NOMO-1 treated with DMSO at 0.1 percent for 48 hours (cell line): ENCODE measurements at regions not wholly inside any gene's neighbourhood (a gene's known extent, or its start where the extent isn't known, plus 50 kb on each side); places are given as distances from the start of the nearest gene placed in this dataset.

ENCODE experiments used
- DNase-seq: peaks from one replicate; lab custom pipeline; 2025; ENCODE audit not compliant: unreplicated experiment; lab: John Stamatoyannopoulos, UW

DNA sequence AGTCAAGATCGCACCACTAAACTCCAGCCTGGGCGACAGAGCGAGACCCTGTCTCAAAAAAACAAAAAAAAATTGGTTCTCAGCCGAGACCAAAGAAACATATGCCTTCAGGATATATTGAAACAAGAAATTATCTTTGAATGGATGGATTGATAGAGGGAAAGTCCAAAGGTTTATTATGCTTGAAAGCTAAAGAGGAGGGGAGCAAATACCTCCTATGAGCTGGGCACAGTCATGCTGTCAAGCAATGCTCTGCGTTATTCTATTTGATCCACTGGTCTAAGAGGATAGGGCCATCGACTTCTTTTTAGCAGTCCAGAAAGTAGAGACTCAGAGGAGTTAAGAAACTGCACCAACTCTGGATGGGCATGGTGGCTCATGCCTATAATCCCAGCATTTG lies 85.9 kb upstream of the SLC34A2 start:
- no peak for DNase-seq

DNA sequence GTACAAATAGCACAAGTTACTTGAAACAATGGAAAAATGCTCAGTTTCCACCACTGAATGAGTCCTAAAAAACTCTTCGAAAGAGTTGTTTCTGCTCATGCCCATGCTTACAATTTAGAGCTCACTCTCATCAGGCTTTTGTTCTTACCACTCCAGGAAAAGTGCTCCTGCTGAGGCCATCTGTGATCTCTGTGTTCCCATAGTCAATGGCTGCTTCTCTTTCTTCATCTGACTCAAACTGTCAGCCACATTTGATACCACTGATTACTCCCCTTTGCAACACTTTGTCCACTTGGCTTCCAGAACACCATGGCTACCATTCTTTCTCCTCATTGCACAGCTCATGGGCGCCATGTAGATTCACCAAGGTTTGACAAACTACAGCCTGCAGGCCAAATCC lies 80.0 kb upstream of the SLC34A2 start:
- no peak for DNase-seq

DNA sequence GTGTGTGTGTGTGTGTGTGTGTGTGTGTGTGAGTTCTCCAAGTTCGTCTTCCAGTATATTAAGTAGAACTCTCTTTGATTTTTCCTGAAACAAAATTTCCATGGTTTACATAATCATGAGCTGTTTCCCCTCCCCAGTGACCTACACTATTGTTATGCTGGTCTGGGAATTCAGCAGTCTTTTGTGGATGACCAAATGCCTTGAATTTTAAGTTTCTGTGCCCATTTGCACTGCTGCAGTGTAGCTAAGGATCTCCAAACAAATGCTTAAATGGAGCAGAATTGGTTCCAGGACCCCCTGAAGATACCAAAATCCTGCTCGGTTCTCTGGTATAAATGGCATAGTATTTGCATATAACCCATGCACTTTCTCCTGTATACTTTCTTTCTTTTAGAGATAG lies 77.2 kb upstream of the SLC34A2 start:
- DNase-seq, result no peak

DNA sequence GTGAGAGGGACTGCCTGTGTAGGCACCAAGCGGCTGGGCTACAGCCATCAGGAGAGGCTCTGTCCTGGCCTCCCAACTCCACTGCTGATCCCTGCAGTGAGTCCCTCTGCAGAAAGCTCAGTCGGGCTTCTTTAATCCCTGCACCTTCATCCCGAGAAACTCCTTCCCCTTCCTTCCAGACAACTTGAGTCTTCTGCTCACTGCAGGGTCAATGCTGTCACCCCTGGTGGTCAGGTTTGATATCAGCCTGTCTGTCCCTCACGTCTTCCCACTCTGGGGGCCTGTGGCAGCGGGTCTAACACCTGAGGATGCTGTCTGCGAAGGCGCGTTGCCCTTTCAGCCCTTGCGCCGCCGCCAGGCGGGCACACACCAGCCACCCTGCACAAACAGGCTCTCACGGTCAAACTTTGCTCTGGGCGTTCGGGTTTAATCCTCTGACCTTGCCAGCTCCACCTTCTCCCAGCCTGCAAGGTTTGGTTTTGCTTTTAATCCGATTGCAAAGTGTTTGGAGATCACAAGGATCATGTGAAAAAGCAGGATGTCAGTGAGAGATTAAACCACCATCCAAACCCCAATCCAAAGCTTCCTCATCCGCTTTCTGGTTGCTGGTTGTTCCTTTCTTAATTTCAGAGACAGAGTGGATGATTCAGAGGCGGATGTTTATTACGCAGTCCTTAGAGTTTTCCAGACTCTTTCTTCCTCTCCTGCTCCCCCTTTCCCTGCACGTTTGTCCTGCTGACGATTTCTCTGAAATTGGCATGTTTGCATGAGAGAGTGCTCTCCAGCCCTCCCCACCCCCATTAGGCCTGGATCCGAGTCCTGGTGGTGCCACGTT lies 74.8 kb upstream of the SLC34A2 start:
- no peak for DNase-seq

DNA sequence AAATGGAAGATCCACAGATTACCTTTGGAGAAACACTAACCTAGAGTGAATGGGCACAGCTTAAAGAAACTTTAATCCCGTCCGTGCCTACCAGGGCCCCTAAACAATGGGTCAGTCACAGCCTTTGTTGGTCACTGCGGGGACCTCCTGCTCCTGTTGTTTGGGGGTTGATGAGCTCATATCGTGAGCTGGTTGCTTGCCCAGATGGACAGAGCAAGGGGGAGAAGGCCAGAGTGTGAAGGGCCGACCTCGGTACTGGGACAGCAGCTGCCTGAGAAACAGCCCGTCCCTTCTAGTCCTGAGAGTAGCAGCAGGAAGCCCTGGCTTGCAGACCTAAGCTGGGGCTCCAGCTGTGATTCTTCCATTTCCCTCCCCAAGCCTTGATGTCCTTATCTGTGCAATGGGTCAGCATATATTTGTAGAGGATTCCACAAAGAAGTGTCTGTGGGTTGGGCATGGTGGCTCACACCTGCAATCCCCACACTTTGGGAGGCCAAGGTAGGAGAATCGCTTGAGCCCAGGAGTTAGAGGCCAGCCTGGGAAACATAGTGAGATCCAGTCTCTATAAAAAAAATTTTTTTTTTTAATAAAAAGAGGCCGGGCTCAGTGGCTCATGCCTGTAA lies 69.6 kb upstream of the SLC34A2 start:
- DNase-seq, result no peak

DNA sequence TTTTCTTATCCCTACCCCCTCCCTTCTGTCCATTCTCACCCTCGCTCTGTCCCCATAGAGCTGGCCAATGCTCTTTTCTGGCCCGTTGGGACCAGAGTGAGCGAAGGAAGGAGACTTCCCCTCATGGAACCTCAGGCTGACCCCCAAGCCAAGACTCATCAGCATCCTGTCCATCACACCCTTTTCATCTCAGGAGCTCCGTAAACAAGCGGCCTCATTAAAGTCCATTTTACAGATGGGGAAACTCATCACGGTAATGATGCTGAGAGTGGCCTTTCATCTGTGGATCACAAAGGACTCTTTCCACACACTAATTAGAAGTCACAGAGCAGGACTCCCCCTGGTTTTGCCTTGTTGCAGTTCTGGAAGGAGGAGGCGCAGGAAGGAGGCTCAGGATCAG lies 67.4 kb upstream of the SLC34A2 start:
- no peak for DNase-seq

DNA sequence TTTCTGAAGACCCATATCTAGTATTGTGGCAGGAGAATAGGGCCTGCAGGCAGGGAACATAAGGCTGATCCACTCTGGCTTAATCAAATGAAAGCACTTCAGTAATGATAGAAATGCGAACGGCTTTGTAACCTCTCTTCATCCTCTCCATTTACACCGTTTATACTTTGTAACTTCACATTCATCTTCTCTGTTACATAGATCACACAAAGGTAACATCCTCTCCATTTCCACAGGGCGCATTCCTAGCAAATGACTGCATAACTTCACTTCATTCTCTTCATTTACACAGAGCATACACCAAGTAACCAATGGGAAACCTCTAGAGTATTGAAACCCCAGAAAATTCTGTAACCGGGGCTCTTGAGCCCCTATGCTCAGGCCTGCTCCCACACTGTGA lies 65.5 kb upstream of the SLC34A2 start:
- DNase-seq, result no peak

DNA sequence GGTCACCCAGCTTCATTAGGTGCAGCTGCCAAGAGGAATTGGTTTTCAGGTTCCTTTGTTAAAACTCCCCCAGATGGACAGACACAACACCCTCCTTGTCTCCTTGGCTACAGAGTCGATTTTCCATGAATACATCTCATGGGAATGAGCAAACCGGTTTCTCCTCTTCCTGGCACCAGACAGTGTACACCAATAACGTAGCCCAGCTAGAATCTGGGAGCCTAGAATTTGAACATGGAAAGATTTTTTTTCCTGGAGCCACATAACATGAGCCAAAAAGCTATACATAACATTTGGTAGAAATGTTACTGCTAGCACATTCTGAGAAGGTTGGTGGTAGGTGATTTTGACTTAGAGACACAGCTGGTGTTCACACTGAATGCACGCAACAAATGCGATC lies 62.9 kb upstream of the SLC34A2 start:
- DNase-seq, result no peak
